ENCODE measurements at regions not wholly inside any gene's neighbourhood (a gene's known extent, or its start where the extent isn't known, plus 50 kb on each side); places are given as distances from the start of the nearest gene placed in this dataset.

GRCh38 chr17:45703348-45703747 is 80.8 kb upstream of the CRHR1 start:
- intact Hi-C loops (cut with DNase I; ENCODE audit: low total_unique reads), result no loop called here
- no peak for TF ChIP-seq POLR2AphosphoS5 (IDR thresholded peaks at IDR 0.05)
- TF ChIP-seq POLR2A (IDR thresholded peaks at IDR 0.05), result no peak
- no peak for TF ChIP-seq EP300 (IDR thresholded peaks at IDR 0.05; ENCODE audit: low read depth)
- no peak for TF ChIP-seq CTCF (IDR thresholded peaks at IDR 0.05)
- in situ Hi-C loops (cut with MboI; ENCODE audit: low pct_ligation_motif_present in 1 of 4, low pct_unique_long_range_greater_than_20kb in 1 of 4, low sequenced_read_pairs in 3 of 4), result no loop called here

GRCh38 chr17:45703806-45704205 is 80.3 kb upstream of the CRHR1 start:
- Histone ChIP-seq H3K4me1 (no peaks in the 10 kb centered on the region), H3K36me3 (no peaks in the 10 kb centered on the region), H3K4me3 (no peak overlapping the region), H3K9me3 (no peaks in the 10 kb centered on the region), H3K27ac (no peak overlapping the region), H3K27me3 (peaks cover 24% of the 10 kb centered on the region)
- DNase-seq, result no peak
- no peak for TF ChIP-seq EP300 (IDR thresholded peaks at IDR 0.05; ENCODE audit: low read depth)
- TF ChIP-seq CTCF (IDR thresholded peaks at IDR 0.05), result no peak
- no peak for TF ChIP-seq POLR2AphosphoS5 (IDR thresholded peaks at IDR 0.05)
- TF ChIP-seq POLR2A (IDR thresholded peaks at IDR 0.05), result no peak
- in situ Hi-C loops (cut with MboI; ENCODE audit: low pct_ligation_motif_present in 1 of 4, low pct_unique_long_range_greater_than_20kb in 1 of 4, low sequenced_read_pairs in 3 of 4), result no loop called here
- WGBS, 2 donors (ENCODE audit: low coverage in 1 of 2), result 100% methylated on average over 1 of the region's 1 CpG; no CpG with 5 or more reads in 1 of the 2 donors
- intact Hi-C loops (cut with DNase I; ENCODE audit: low total_unique reads), result no loop called here

More at GRCh38 chr17:45703348-45703747, 80.8 kb upstream of the CRHR1 start:
- DNase-seq, result no peak
- Histone ChIP-seq H3K9me3 (no peaks in the 10 kb centered on the region), H3K27me3 (peaks cover 24% of the 10 kb centered on the region), H3K27ac (no peak overlapping the region), H3K4me1 (no peaks in the 10 kb centered on the region), H3K4me3 (no peak overlapping the region), H3K36me3 (no peaks in the 10 kb centered on the region)
- WGBS, 2 donors (ENCODE audit: low coverage in 1 of 2), result 42% methylated on average over 5 of the region's 5 CpGs; no CpG with 5 or more reads in 1 of the 2 donors

GRCh38 chr17:45704251-45704650 is 79.9 kb upstream of the CRHR1 start:
- peaks cover 24% of the 10 kb centered on the region for H3K27me3 ChIP-seq
- DNase-seq, result no peak
- H3K9me3 ChIP-seq, result no peaks in the 10 kb centered on the region
- H3K4me1 ChIP-seq, result no peaks in the 10 kb centered on the region
- no peaks in the 10 kb centered on the region for H3K36me3 ChIP-seq
- in situ Hi-C loops (cut with MboI; ENCODE audit: low pct_ligation_motif_present in 1 of 4, low pct_unique_long_range_greater_than_20kb in 1 of 4, low sequenced_read_pairs in 3 of 4) (no loop called here), intact Hi-C loops (cut with DNase I; ENCODE audit: low total_unique reads) (no loop called here)
- H3K27ac ChIP-seq, result no peak overlapping the region
- H3K4me3 ChIP-seq, result no peak overlapping the region
- TF ChIP-seq POLR2A (IDR thresholded peaks at IDR 0.05), result no peak
- no peak for TF ChIP-seq POLR2AphosphoS5 (IDR thresholded peaks at IDR 0.05)
- no peak for TF ChIP-seq CTCF (IDR thresholded peaks at IDR 0.05)
- no peak for TF ChIP-seq EP300 (IDR thresholded peaks at IDR 0.05; ENCODE audit: low read depth)
- WGBS, 2 donors (ENCODE audit: low coverage in 1 of 2), result 42 to 49% methylated on average over 2 of the region's 2 CpGs

- Histone ChIP-seq H3K27me3 (peaks cover 22% of the 10 kb centered on the region), H3K27ac (no peak overlapping the region), H3K9me3 (no peaks in the 10 kb centered on the region), H3K4me1 (no peaks in the 10 kb centered on the region), H3K36me3 (no peaks in the 10 kb centered on the region), H3K4me3 (no peak overlapping the region)
- TF ChIP-seq EP300 (IDR thresholded peaks at IDR 0.05; ENCODE audit: low read depth), result no peak
- TF ChIP-seq CTCF (IDR thresholded peaks at IDR 0.05), result no peak
- no peak for TF ChIP-seq POLR2AphosphoS5 (IDR thresholded peaks at IDR 0.05)
- no peak for TF ChIP-seq POLR2A (IDR thresholded peaks at IDR 0.05)
- intact Hi-C loops (cut with DNase I; ENCODE audit: low total_unique reads), result no loop called here
- in situ Hi-C loops (cut with MboI; ENCODE audit: low pct_ligation_motif_present in 1 of 4, low pct_unique_long_range_greater_than_20kb in 1 of 4, low sequenced_read_pairs in 3 of 4), result no loop called here
- no peak for DNase-seq
- 59 to 80% methylated on average over 1 to 5 of the region's 5 CpGs for WGBS, 2 donors (ENCODE audit: low coverage in 1 of 2)
These were observed 78.8 kb upstream of the CRHR1 start for GRCh38 chr17:45705123-45706009.

All from transverse colon (tissue), 4 donors.